ENCODE measurements at regions not wholly inside any gene's neighbourhood (a gene's known extent, or its start where the extent isn't known, plus 50 kb on each side); places are given as distances from the start of the nearest gene placed in this dataset.

GRCh38 chr2:3105814-3106569 is 271.6 kb downstream of the EIPR1 start:
- H3K36me3 ChIP-seq (ENCODE audit: control insufficient read depth, insufficient read depth, low read length) = no peaks in the 10 kb centered on the region
- no peak overlapping the region for H3K9ac ChIP-seq (ENCODE audit: insufficient read depth in 1 of 2, low read depth in 2 of 2, low read length in 2 of 2)
- ChIA-PET CTCF (ENCODE audit: low intra/inter-chr PET ratio) (no interaction called here), POLR2A (no interaction called here)
- no TSS peak for BruUV-seq (replicated peaks)
- intact Hi-C loops (cut with micrococcal nuclease) = no loop called here
- H3K27me3 ChIP-seq (ENCODE audit: control insufficient read depth in 2 of 2, insufficient read depth in 2 of 2, low read length in 2 of 2) = peaks cover 39 to 69% of the 10 kb centered on the region in 2 experiments
- H3K79me2 ChIP-seq (ENCODE audit: control insufficient read depth, insufficient read depth, low read length) = no peaks in the 10 kb centered on the region
- FAIRE-seq (no peak), DNase-seq (ENCODE audit: extremely low read depth in 1 of 4, low spot score in 3 of 4) (peak in 1 of 4 experiments; percentile 5), ATAC-seq (no peak)
- in situ Hi-C loops (cut with MboI) = no loop called here
- H3K9me3 ChIP-seq (replicated peaks; ENCODE audit: control insufficient read depth, insufficient read depth, low read depth, low read length) = peaks cover 7% of the 10 kb centered on the region; the same call in 1 of the 2 replicates
- no peak overlapping the region for H3K4me2 ChIP-seq (ENCODE audit: insufficient read depth, low read length)
- no peak overlapping the region for H3K4me3 ChIP-seq
- peaks cover 4% of the 10 kb centered on the region for H3K9me1 ChIP-seq (ENCODE audit: control insufficient read depth, insufficient read depth, low read length)
- H3K27ac ChIP-seq (ENCODE audit: extremely low read depth, low read depth, low read length) = no peak overlapping the region
- H4K20me1 ChIP-seq (replicated peaks; ENCODE audit: control insufficient read depth, insufficient read depth, low read length) = 0 out of 2 replicates have a peak, but pooled peaks cover 6% of the 10 kb centered on the region
- peaks cover 4 to 17% of the 10 kb centered on the region in 2 experiments; a peak in 4 of 5 replicates for H3K4me1 ChIP-seq (replicated peaks in 1 of 2; ENCODE audit: control insufficient read depth in 2 of 2, insufficient read depth in 2 of 2, low read length in 2 of 2)
- WGBS (ENCODE audit: insufficient coverage, low coverage, missing lambda C conversion rate) = 10% methylated on average over 16 of the region's 17 CpGs
- no peak overlapping the region for H2AFZ ChIP-seq (ENCODE audit: low read depth, low read length)
- TF ChIP-seq IRF9 (tag; IDR thresholded peaks at IDR 0.05) (no peak), ZFP91 (CRISPR knock-in tag; IDR thresholded peaks at IDR 0.05) (no peak), SP1 (CRISPR knock-in tag; IDR thresholded peaks at IDR 0.05) (no peak), ZNF274 (IDR thresholded peaks at IDR 0.05; ENCODE audit: borderline replicate concordance, low read depth, low read length) (no peak), CLOCK (CRISPR knock-in tag; IDR thresholded peaks at IDR 0.05; ENCODE audit: borderline replicate concordance) (no peak), MEF2A (IDR thresholded peaks at IDR 0.05; ENCODE audit: control insufficient read depth, low read depth, low read length) (no peak), HNRNPLL (IDR thresholded peaks at IDR 0.05; ENCODE audit: low read depth, low read length, poor library complexity, severe bottlenecking) (no peak), ZNF444 (CRISPR knock-in tag; IDR thresholded peaks at IDR 0.05) (no peak), CGGBP1 (CRISPR knock-in tag; IDR thresholded peaks at IDR 0.05) (no peak), ZNF764 (CRISPR knock-in tag; IDR thresholded peaks at IDR 0.05; ENCODE audit: low read depth) (no peak), USF1 (CRISPR knock-in tag; IDR thresholded peaks at IDR 0.05) (no peak), ZNF551 (CRISPR knock-in tag; IDR thresholded peaks at IDR 0.05) (no peak), KDM2B (CRISPR knock-in tag; IDR thresholded peaks at IDR 0.05) (no peak)

All from K562 (cell line).